WTC11 (cell line): ENCODE measurements at regions not wholly inside any gene's neighbourhood (a gene's known extent, or its start where the extent isn't known, plus 50 kb on each side); places are given as distances from the start of the nearest gene placed in this dataset.

Source experiments
- ATAC-seq: fragments of 200-7000 bp; cut with Tn5 transposase; 2 replicates; pipeline ENCODE4 v1.10.0; 2021; ENCODE audit warnings: mild to moderate bottlenecking, moderate library complexity
- CTCF ChIA-PET: fragments of 300-600 bp; sonication (Branson Sonifier 250); formaldehyde crosslinking; loops from one replicate; lab custom pipeline; 2021; ENCODE audit warnings: antibody characterized with exemption; lab: Charles Lee
- POLR2A ChIA-PET: fragments of 350-600 bp; sonication (Branson Sonifier 250); formaldehyde crosslinking; loops from one replicate; lab custom pipeline; 2021; ENCODE audit warnings: antibody characterized with exemption; lab: Charles Lee
- DNase-seq: peaks from one replicate; pipeline ENCODE4 v3.0.0; 2021; ENCODE audit warnings: low spot score
- H3K27ac Mint-ChIP-seq: 2 replicates; pipeline ENCODE4 v1.8.0; 2021; ENCODE audit warnings: mixed read lengths
- H3K27me3 Mint-ChIP-seq: 2 replicates; pipeline ENCODE4 v1.8.0; 2021; ENCODE audit warnings: low read depth, mild to moderate bottlenecking, moderate library complexity, mixed read lengths
- H3K36me3 Mint-ChIP-seq: 2 replicates; pipeline ENCODE4 v1.8.0; 2021; ENCODE audit warnings: mixed read lengths
- H3K4me1 Mint-ChIP-seq: 2 replicates; pipeline ENCODE4 v1.8.0; 2022; ENCODE audit warnings: mixed read lengths
- H3K4me3 Mint-ChIP-seq: 2 replicates; pipeline ENCODE4 v1.8.0; 2021; ENCODE audit warnings: mild to moderate bottlenecking, moderate library complexity, mixed read lengths
- H3K9me3 Mint-ChIP-seq: 2 replicates; pipeline ENCODE4 v1.8.0; 2021; ENCODE audit warnings: mixed read lengths
- ARID4B ChIP-seq: sonication (generic); formaldehyde crosslinking; IDR thresholded peaks from 2 replicates; pipeline ENCODE4 v1.8.0; 2023; ENCODE audit warnings: missing genetic modification reagents, mild to moderate bottlenecking, borderline replicate concordance
- CBFB ChIP-seq: sonication (generic); formaldehyde crosslinking; IDR thresholded peaks from 2 replicates; pipeline ENCODE4 v1.8.1; 2022; ENCODE audit warnings: mild to moderate bottlenecking, low read depth, missing genetic modification reagents
- ETV6 ChIP-seq: sonication (generic); formaldehyde crosslinking; IDR thresholded peaks from 2 replicates; pipeline ENCODE4 v1.8.1; 2022; ENCODE audit warnings: mild to moderate bottlenecking, missing genetic modification reagents
- FOXP1 ChIP-seq: sonication (generic); formaldehyde crosslinking; IDR thresholded peaks from 2 replicates; pipeline ENCODE4 v1.8.0; 2022; ENCODE audit warnings: missing genetic modification reagents, mild to moderate bottlenecking, moderate library complexity, borderline replicate concordance
- IRF1 ChIP-seq: sonication (generic); formaldehyde crosslinking; IDR thresholded peaks from 2 replicates; pipeline ENCODE4 v1.8.0; 2023; ENCODE audit warnings: missing genetic modification reagents
- IRF2 ChIP-seq: sonication (generic); formaldehyde crosslinking; IDR thresholded peaks from 2 replicates; pipeline ENCODE4 v1.8.0; 2022; ENCODE audit warnings: low read depth, missing genetic modification reagents, borderline replicate concordance
- MAX ChIP-seq: sonication (generic); formaldehyde crosslinking; IDR thresholded peaks from 2 replicates; pipeline ENCODE4 v1.8.0; 2022; ENCODE audit warnings: mild to moderate bottlenecking, missing genetic modification reagents
- MLX ChIP-seq: sonication (generic); formaldehyde crosslinking; IDR thresholded peaks from 2 replicates; pipeline ENCODE4 v1.8.1; 2023; ENCODE audit warnings: mild to moderate bottlenecking, missing genetic modification reagents, moderate library complexity
- MXD4 ChIP-seq: fragments of 250-450 bp; sonication (Bioruptor Pico); IDR thresholded peaks from 2 replicates; pipeline ENCODE4 v1.8.0; 2021; ENCODE audit warnings: mild to moderate bottlenecking, moderate library complexity, borderline replicate concordance
- NFYB ChIP-seq: sonication (generic); formaldehyde crosslinking; conservative IDR thresholded peaks from 2 replicates; pipeline ENCODE4 v1.8.0; 2022; ENCODE audit warnings: low read depth, missing genetic modification reagents
- NR2C2 ChIP-seq: sonication (generic); formaldehyde crosslinking; IDR thresholded peaks from 2 replicates; pipeline ENCODE4 v1.8.0; 2022; ENCODE audit warnings: mild to moderate bottlenecking, missing genetic modification reagents
- NR3C1 ChIP-seq: sonication (generic); formaldehyde crosslinking; conservative IDR thresholded peaks from 2 replicates; pipeline ENCODE4 v1.8.1; 2023; ENCODE audit warnings: low read depth, mild to moderate bottlenecking, missing genetic modification reagents
- RORB ChIP-seq: fragments of 250-450 bp; sonication (Bioruptor Pico); IDR thresholded peaks from 2 replicates; pipeline ENCODE4 v1.9.0; 2021; ENCODE audit warnings: mild to moderate bottlenecking
- TCF7 ChIP-seq: sonication (generic); formaldehyde crosslinking; IDR thresholded peaks from 2 replicates; pipeline ENCODE4 v1.8.0; 2022; ENCODE audit warnings: mild to moderate bottlenecking, low read depth, missing genetic modification reagents, moderate library complexity
- TEAD1 ChIP-seq: sonication (generic); formaldehyde crosslinking; IDR thresholded peaks from 2 replicates; pipeline ENCODE4 v1.8.0; 2022; ENCODE audit warnings: mild to moderate bottlenecking, missing genetic modification reagents
- TEAD4 ChIP-seq: sonication (generic); formaldehyde crosslinking; IDR thresholded peaks from 2 replicates; pipeline ENCODE4 v1.8.0; 2022; ENCODE audit warnings: mild to moderate bottlenecking, missing genetic modification reagents
- ZNF121 ChIP-seq: sonication (generic); formaldehyde crosslinking; IDR thresholded peaks from 2 replicates; pipeline ENCODE4 v1.8.0; 2023; ENCODE audit warnings: missing genetic modification reagents
- ZNF263 ChIP-seq: sonication (generic); formaldehyde crosslinking; IDR thresholded peaks from 2 replicates; pipeline ENCODE4 v1.8.1; 2022; ENCODE audit warnings: low read depth, mild to moderate bottlenecking, moderate library complexity, missing genetic modification reagents
- ZNF396 ChIP-seq: fragments of 250-450 bp; sonication (Bioruptor Pico); IDR thresholded peaks from 2 replicates; pipeline ENCODE4 v1.8.0; 2021; ENCODE audit warnings: mild to moderate bottlenecking, moderate library complexity, borderline replicate concordance
- ZNF416 ChIP-seq: fragments of 250-450 bp; sonication (Bioruptor Pico); IDR thresholded peaks from 2 replicates; pipeline ENCODE4 v1.9.0; 2021; ENCODE audit warnings: mild to moderate bottlenecking, inconsistent platforms
- ZNF671 ChIP-seq: fragments of 250-450 bp; sonication (Bioruptor Pico); IDR thresholded peaks from 2 replicates; pipeline ENCODE4 v1.8.0; 2021; ENCODE audit warnings: mild to moderate bottlenecking
- ZSCAN18 ChIP-seq: fragments of 250-450 bp; sonication (Bioruptor Pico); IDR thresholded peaks from 2 replicates; pipeline ENCODE4 v2.1.2; 2022; ENCODE audit warnings: mild to moderate bottlenecking, moderate library complexity

- CTCF ChIA-PET, result interaction anchor here (2.6 kb wide), 1 partner anchor 10 kb away, joined by 9 read pairs; no protein-coding TSS in a partner anchor
- Mint-ChIP-seq H3K9me3 (peaks cover 11% of the 10 kb centered on the region), H3K4me1 (peaks cover 6% of the 10 kb centered on the region), H3K27me3 (peaks cover under 1% of the 10 kb centered on the region; the same call in 1 of the 2 replicates), H3K27ac (no peak overlapping the region), H3K4me3 (no peak overlapping the region), H3K36me3 (0 out of 2 replicates have a peak, but pooled peaks cover 5% of the 10 kb centered on the region)
- POLR2A ChIA-PET, result interaction anchor here (0.9 kb wide), 1 partner anchor 10 kb away, joined by 4 read pairs; no protein-coding TSS in a partner anchor
- ATAC-seq, result no peak
- no peak for DNase-seq
- no peak for TF ChIP-seq IRF2 (CRISPR knock-in tag)
- no peak for TF ChIP-seq ARID4B (CRISPR knock-in tag)
- no peak for TF ChIP-seq NFYB (CRISPR knock-in tag)
- no peak for TF ChIP-seq TEAD4 (CRISPR knock-in tag)
- TF ChIP-seq ZSCAN18 (CRISPR knock-in tag), result no peak
- TF ChIP-seq ETV6, result no peak
- no peak for TF ChIP-seq TEAD1
- TF ChIP-seq ZNF416, result no peak
Measured at GRCh38 chr2:41927581-41928264, 120.1 kb upstream of the PKDCC start.

- 0 out of 2 replicates have a peak, but pooled peaks cover 5% of the 10 kb centered on the region for H3K36me3 Mint-ChIP-seq
- ATAC-seq, result no peak
- H3K9me3 Mint-ChIP-seq, result peaks cover 11% of the 10 kb centered on the region
- no peak overlapping the region for H3K4me3 Mint-ChIP-seq
- DNase-seq, result no peak
- H3K27ac Mint-ChIP-seq, result no peak overlapping the region
- peaks cover 7% of the 10 kb centered on the region for H3K4me1 Mint-ChIP-seq
- CTCF ChIA-PET, result interaction anchor here (2.6 kb wide), 1 partner anchor 9 kb away, joined by 9 read pairs; no protein-coding TSS in a partner anchor
- TF ChIP-seq CBFB (CRISPR knock-in tag) (no peak), ZNF263 (CRISPR knock-in tag) (no peak), IRF1 (CRISPR knock-in tag) (no peak), ZNF396 (CRISPR knock-in tag) (no peak), RORB (no peak), FOXP1 (CRISPR knock-in tag) (no peak), ZSCAN18 (CRISPR knock-in tag) (no peak), ZNF671 (CRISPR knock-in tag) (no peak), NR2C2 (CRISPR knock-in tag) (no peak), TCF7 (CRISPR knock-in tag) (no peak), NR3C1 (CRISPR knock-in tag) (no peak), MXD4 (CRISPR knock-in tag) (no peak), MLX (CRISPR knock-in tag) (no peak), ZNF121 (CRISPR knock-in tag) (no peak), MAX (no peak)
- H3K27me3 Mint-ChIP-seq, result no peaks in the 10 kb centered on the region; the same call in 1 of the 2 replicates
- POLR2A ChIA-PET, result no interaction called here
Measured at GRCh38 chr2:41928526-41928925, 119.3 kb upstream of the PKDCC start.
